OCI-LY7 (cell line): ENCODE measurements at regions not wholly inside any gene's neighbourhood (a gene's known extent, or its start where the extent isn't known, plus 50 kb on each side); places are given as distances from the start of the nearest gene placed in this dataset.
A peak's percentile ranks its signal among the peaks of the same experiment; 100 is the strongest.

Experiments
- BruUV-seq: library from RNA; stranded (reverse); fragments of 400-500 nt; replicated peaks from 2 replicates; lab custom pipeline; 2021; lab: Mats Ljungman, UMichigan
- CTCF ChIA-PET: fragments of 300-600 bp; sonication (Branson Sonifier 250); formaldehyde crosslinking; loops from one replicate; lab custom pipeline; 2022; ENCODE audit warnings: antibody characterized with exemption; ENCODE audit not compliant: unreplicated experiment; lab: Charles Lee
- POLR2A ChIA-PET: fragments of 300-600 bp; sonication (Branson Sonifier 250); formaldehyde crosslinking; loops from one replicate; lab custom pipeline; 2022; ENCODE audit warnings: antibody characterized with exemption; lab: Charles Lee
- DNase-seq: peaks from one replicate; pipeline ENCODE4 v3.0.0-alpha.2; 2015; ENCODE audit warnings: low spot score
- H2AFZ ChIP-seq: fragments of 200-600 bp; sonication (generic), shearing (Covaris generic); 2 replicates; pipeline ENCODE4 v1.6.1; 2014; ENCODE audit warnings: mild to moderate bottlenecking, antibody characterized with exemption, low read length, moderate library complexity
- H3K27ac ChIP-seq: fragments of 200-600 bp; sonication (generic); 2 replicates; pipeline ENCODE4 v1.5.1; 2014; ENCODE audit warnings: mixed run types, low read depth, mild to moderate bottlenecking, moderate library complexity, low read length, inconsistent platforms; ENCODE audit not compliant: poor library complexity, severe bottlenecking
- H3K36me3 ChIP-seq: fragments of 200-600 bp; sonication (generic); 2 replicates; pipeline ENCODE4 v1.6.1; 2014; ENCODE audit warnings: mild to moderate bottlenecking, antibody characterized with exemption, low read length, moderate library complexity, mixed read lengths; ENCODE audit not compliant: insufficient read depth
- H3K4me1 ChIP-seq: fragments of 200-600 bp; sonication (generic); 2 replicates; pipeline ENCODE4 v1.5.1; 2014; ENCODE audit warnings: mild to moderate bottlenecking, low read length; ENCODE audit not compliant: insufficient read depth, poor library complexity, severe bottlenecking
- H3K4me2 ChIP-seq: fragments of 200-600 bp; sonication (generic); 2 replicates; pipeline ENCODE4 v1.6.1; 2014; ENCODE audit warnings: mild to moderate bottlenecking, low read length
- H3K4me3 ChIP-seq: fragments of 200-600 bp; sonication (generic); 2 replicates; pipeline ENCODE4 v1.5.1; 2014; ENCODE audit warnings: mild to moderate bottlenecking, low read depth, low read length; ENCODE audit not compliant: poor library complexity, severe bottlenecking
- H3K79me2 ChIP-seq: fragments of 200-600 bp; sonication (generic); 2 replicates; pipeline ENCODE4 v1.6.1; 2016; ENCODE audit warnings: low read depth, mild to moderate bottlenecking, low read length, moderate library complexity, mixed read lengths; ENCODE audit not compliant: insufficient read depth
- H3K9me2 ChIP-seq: fragments of 200-600 bp; sonication (generic); 2 replicates; pipeline ENCODE4 v1.6.1; 2016; ENCODE audit warnings: mild to moderate bottlenecking, low read length, mixed read lengths; ENCODE audit not compliant: insufficient read depth
- H3K9me3 ChIP-seq: fragments of 200-600 bp; sonication (generic); 2 replicates; pipeline ENCODE4 v1.6.1; 2014; ENCODE audit warnings: mild to moderate bottlenecking, mixed run types, low read length, mixed read lengths
- H4K20me1 ChIP-seq: fragments of 200-600 bp; sonication (generic); 2 replicates; pipeline ENCODE4 v1.6.1; 2014; ENCODE audit warnings: mild to moderate bottlenecking, antibody characterized with exemption, low read length, moderate library complexity, mixed read lengths; ENCODE audit not compliant: insufficient read depth
- EZH2phosphoT487 ChIP-seq: fragments of 200-600 bp; sonication (generic); IDR thresholded peaks from 2 replicates; pipeline ENCODE4 v1.6.1; 2018; ENCODE audit warnings: low read depth, borderline replicate concordance, mild to moderate bottlenecking, mixed run types, antibody characterized with exemption, low read length, moderate library complexity, mixed read lengths
- intact Hi-C: fragments of 100-400 bp; cut with micrococcal nuclease; formaldehyde crosslinking; loops from one replicate; pipeline ENCODE4 v1.10.0; 2022; ENCODE audit not compliant: unreplicated experiment
- TF ChIP-seq, protein P1 (sequence below): fragments of 200-600 bp; sonication (generic); conservative IDR thresholded peaks from 2 replicates; pipeline ENCODE4 v1.5.1; 2014; ENCODE audit warnings: mild to moderate bottlenecking, antibody characterized with exemption, low read length, moderate library complexity, mixed read lengths

DNA sequence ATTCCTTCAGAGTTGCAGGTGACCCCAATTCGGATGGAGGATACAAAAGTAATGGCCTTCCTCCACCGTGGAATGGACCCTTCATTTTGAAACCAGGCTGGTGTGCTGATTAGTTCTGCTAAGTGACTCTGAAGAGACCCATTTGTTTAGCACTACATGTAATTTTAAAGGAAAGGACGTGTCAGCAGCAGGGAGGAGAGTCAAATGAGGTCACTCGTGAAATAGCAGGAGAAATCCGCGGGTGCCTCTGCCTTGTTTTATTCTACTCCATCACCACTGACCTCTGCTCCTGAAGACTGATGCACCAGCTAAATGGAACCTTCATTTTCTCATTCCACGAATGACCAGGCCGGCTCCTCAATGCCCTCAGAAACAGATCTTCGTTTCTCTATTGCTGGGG, 589.2 kb downstream of the CDH11 start:
- BruUV-seq = no TSS peak
- TF ChIP-seq, protein P1, sequence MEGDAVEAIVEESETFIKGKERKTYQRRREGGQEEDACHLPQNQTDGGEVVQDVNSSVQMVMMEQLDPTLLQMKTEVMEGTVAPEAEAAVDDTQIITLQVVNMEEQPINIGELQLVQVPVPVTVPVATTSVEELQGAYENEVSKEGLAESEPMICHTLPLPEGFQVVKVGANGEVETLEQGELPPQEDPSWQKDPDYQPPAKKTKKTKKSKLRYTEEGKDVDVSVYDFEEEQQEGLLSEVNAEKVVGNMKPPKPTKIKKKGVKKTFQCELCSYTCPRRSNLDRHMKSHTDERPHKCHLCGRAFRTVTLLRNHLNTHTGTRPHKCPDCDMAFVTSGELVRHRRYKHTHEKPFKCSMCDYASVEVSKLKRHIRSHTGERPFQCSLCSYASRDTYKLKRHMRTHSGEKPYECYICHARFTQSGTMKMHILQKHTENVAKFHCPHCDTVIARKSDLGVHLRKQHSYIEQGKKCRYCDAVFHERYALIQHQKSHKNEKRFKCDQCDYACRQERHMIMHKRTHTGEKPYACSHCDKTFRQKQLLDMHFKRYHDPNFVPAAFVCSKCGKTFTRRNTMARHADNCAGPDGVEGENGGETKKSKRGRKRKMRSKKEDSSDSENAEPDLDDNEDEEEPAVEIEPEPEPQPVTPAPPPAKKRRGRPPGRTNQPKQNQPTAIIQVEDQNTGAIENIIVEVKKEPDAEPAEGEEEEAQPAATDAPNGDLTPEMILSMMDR = no peak
- TF ChIP-seq EZH2phosphoT487 = no peak
- Histone ChIP-seq H3K4me3 (no peak overlapping the region), H3K36me3 (no peaks in the 10 kb centered on the region), H3K4me2 (no peak overlapping the region), H3K9me2 (no peaks in the 10 kb centered on the region), H2AFZ (peak overlapping the region; percentile 49; the same call in 1 of the 2 replicates), H3K27ac (no peak overlapping the region), H3K9me3 (no peaks in the 10 kb centered on the region), H3K4me1 (no peaks in the 10 kb centered on the region), H4K20me1 (no peaks in the 10 kb centered on the region), H3K79me2 (no peaks in the 10 kb centered on the region)
- DNase-seq = no peak
- ChIA-PET POLR2A (no interaction called here), CTCF (no interaction called here)
- intact Hi-C loops = no loop called here

DNA sequence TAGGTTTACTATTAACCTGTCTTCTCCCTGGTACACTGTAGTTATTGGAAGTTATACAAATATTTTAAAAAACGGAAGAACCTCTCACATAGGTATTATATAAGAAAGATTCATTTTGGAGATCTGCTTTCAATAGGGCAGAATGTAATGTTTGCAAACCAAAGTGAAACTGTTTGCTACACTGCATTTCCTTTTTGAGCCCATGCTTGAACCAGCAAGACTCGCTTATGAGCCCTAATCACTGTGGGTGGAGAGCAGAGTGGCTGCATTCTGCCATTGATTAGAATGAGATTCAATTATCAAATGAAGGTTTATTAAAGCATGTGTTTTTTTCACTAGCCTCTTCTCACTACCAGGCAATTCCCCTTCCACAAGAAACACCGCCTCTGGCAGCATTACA, 589.7 kb downstream of the CDH11 start:
- Histone ChIP-seq H3K4me1 (no peaks in the 10 kb centered on the region), H3K79me2 (no peaks in the 10 kb centered on the region), H2AFZ (peak overlapping the region; percentile 49; the same call in 1 of the 2 replicates), H3K36me3 (no peaks in the 10 kb centered on the region), H3K27ac (no peak overlapping the region), H3K4me3 (no peak overlapping the region), H3K9me3 (no peaks in the 10 kb centered on the region), H4K20me1 (no peaks in the 10 kb centered on the region), H3K9me2 (no peaks in the 10 kb centered on the region), H3K4me2 (no peak overlapping the region)
- ChIA-PET POLR2A (no interaction called here), CTCF (no interaction called here)
- no peak for DNase-seq
- intact Hi-C loops = no loop called here
- no peak for TF ChIP-seq EZH2phosphoT487
- TF ChIP-seq, protein P1 = no peak
- BruUV-seq = no TSS peak

DNA sequence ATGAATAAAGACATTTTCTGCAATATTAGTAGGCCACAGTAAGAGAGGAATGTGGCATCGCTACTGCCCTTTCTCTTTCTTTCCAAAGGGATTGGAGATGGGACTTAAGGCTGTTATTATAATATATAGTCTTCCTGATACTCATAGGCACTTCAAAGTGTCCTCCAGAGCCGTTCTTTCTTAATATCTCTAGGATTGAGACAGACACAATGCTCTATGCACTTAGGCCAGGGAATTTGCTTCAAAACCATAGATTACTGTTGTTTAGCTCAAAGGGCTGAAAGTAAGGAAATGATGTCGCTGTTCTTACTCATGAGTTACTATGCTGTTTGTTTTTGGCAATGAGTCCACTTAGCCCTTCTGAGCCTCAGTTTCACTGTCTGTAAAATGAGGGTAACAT, 590.5 kb downstream of the CDH11 start:
- BruUV-seq = no TSS peak
- Histone ChIP-seq H3K36me3 (no peaks in the 10 kb centered on the region), H3K9me2 (no peaks in the 10 kb centered on the region), H3K9me3 (no peaks in the 10 kb centered on the region), H3K4me3 (no peak overlapping the region), H2AFZ (0 out of 2 replicates have a peak overlapping the region, but pooled peaks have one; percentile 10), H3K4me2 (no peak overlapping the region), H3K27ac (no peak overlapping the region), H4K20me1 (no peaks in the 10 kb centered on the region), H3K4me1 (no peaks in the 10 kb centered on the region), H3K79me2 (no peaks in the 10 kb centered on the region)
- ChIA-PET POLR2A (no interaction called here), CTCF (no interaction called here)
- DNase-seq = no peak
- no peak for TF ChIP-seq EZH2phosphoT487
- intact Hi-C loops = no loop called here
